ENCODE measurements at regions not wholly inside any gene's neighbourhood (a gene's known extent, or its start where the extent isn't known, plus 50 kb on each side); places are given as distances from the start of the nearest gene placed in this dataset.
"Not testable (repeated sequence)": the region's sequence is repeated elsewhere in the genome, so short reads cannot be mapped to it uniquely, and the experiment has no call there.

DNA sequence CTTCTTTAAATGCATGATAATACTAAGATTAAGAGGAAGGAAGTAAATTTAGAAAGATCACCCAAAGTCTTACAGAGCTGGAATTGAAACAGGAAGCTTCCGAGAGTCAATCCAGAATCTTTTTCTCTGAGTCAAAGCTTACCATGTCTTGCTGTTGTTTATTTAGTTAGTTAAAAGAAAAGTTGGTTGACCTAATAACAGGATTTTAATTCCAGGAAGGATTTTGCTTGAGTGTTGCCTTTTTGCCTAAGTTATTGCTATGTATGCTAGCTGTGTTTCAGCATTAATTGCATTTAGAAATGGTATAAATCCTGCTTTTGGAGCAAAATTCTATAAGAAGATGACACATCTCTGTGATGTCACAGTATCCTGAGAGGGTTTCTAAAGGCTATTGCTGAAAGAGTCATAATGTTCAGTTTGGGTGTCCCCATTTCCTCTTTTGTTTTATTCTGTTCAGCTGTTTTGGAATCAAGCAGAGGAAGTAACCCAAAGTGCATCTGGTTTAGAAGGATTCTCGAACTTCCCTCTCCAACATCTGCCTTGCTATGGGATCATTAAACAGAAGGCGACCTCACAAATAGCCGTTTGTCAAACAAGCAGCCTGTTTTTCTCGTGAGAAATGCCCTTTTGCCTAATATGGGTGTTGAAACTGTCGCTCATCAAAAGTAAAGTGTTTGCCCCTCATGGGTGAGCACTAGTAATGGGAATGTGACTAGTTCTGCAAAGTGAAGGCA, 271.5 kb upstream of the MMADHC start:
- DNase-seq (ENCODE audit: low read depth) = peak; percentile 76
- H3K4me3 ChIP-seq (ENCODE audit: control insufficient read depth, low read depth, low read length) = no peak overlapping the region
- no peak for TF ChIP-seq CTCF (conservative IDR thresholded peaks at IDR 0.05; ENCODE audit: control insufficient read depth, insufficient read depth, low read depth, low read length)

DNA sequence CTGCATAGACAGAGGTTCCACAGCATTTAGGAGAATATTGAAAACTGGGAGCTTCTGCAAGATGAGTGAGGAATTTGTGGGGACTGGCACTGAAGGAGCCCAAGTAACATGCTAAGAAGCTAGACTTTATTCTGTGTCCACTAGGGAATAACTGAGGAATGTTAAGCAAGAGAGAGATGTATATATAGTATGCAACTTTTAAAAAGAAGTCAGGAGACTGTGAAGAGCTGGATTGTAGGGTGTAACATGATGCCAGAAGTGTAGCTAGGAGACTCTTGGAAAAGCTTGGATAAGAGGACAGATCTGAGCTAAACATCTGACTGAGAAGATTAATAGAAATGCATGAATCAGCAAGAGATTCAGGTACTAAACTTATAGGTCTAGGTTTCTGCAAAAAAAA, 270.6 kb upstream of the MMADHC start:
- DNase-seq (ENCODE audit: low read depth) = peak; percentile 27
- no peak for TF ChIP-seq CTCF (conservative IDR thresholded peaks at IDR 0.05; ENCODE audit: control insufficient read depth, insufficient read depth, low read depth, low read length)

DNA sequence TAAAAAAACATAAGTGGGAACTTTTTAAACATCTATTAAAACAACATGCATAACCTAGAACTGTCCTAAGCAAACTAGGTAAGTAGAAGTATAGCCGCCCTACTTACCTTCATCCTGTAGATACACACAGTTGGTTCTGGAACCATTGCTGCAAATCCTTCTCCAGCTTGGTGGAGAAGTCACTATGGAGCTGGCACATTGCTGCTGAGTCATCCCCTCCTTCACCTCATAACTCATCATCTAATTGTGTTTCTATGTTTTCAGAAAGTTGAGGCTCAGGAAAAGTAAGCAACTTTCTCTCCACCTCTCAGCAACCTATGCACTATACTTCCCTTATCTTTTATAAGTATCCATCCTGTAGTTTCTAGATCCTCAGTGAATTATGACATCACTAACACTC, 269.8 kb upstream of the MMADHC start:
- no peak overlapping the region for H3K4me3 ChIP-seq (ENCODE audit: control insufficient read depth, low read depth, low read length)
- TF ChIP-seq CTCF (conservative IDR thresholded peaks at IDR 0.05; ENCODE audit: control insufficient read depth, insufficient read depth, low read depth, low read length) = no peak
- peak; percentile 60 for DNase-seq (ENCODE audit: low read depth)

More for the DNA sequence above, 270.6 kb upstream of the MMADHC start:
- no peak overlapping the region for H3K4me3 ChIP-seq (ENCODE audit: control insufficient read depth, low read depth, low read length)

DNA sequence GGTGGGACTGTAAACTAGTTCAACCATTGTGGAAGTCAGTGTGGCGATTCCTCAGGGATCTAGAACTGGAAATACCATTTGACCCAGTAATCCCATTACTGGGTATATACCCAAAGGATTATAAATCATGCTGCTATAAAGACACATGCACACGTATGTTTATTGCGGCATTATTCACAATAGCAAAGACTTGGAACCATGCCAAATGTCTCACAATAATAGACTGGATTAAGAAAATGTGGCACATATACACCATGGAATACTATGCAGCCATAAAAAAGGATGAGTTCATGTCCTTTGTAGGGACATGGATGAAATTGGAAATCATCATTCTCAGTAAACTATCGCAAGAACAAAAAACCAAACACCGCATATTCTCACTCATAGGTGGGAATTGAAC, 268.3 kb upstream of the MMADHC start:
- H3K4me3 ChIP-seq (ENCODE audit: control insufficient read depth, low read depth, low read length); DNase-seq (ENCODE audit: low read depth): not testable (repeated sequence)

- no peak for TF ChIP-seq CTCF (conservative IDR thresholded peaks at IDR 0.05; ENCODE audit: control insufficient read depth, insufficient read depth, low read depth, low read length)
- DNase-seq (ENCODE audit: low read depth) = no peak
- H3K4me3 ChIP-seq (ENCODE audit: control insufficient read depth, low read depth, low read length) = no peak overlapping the region
These were observed 262.0 kb upstream of the MMADHC start for GRCh38 chr2:149849591-149849990.

- DNase-seq (ENCODE audit: low read depth) = no peak
- TF ChIP-seq CTCF (conservative IDR thresholded peaks at IDR 0.05; ENCODE audit: control insufficient read depth, insufficient read depth, low read depth, low read length) = no peak
- H3K4me3 ChIP-seq (ENCODE audit: control insufficient read depth, low read depth, low read length) = no peak overlapping the region
These were observed 261.6 kb upstream of the MMADHC start for GRCh38 chr2:149849136-149849535.

DNA sequence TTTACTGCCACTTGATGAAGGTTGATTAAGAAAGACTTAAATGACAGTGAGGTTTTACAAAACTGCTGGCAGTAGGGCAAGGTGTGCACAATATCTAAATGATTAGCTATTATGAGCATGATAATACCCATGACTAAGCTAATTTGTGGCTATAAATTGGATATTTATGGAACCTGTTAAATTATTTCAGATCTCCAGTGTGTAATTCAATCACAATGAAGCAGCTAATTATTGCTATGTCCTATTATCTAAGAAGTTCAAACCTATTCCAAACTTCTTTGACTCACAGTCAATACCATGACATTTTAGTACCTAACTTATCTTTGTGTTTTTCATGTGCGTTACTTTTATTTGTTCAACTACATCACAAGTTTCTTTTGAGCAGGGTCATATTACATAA, 253.8 kb upstream of the MMADHC start:
- TF ChIP-seq CTCF (conservative IDR thresholded peaks at IDR 0.05; ENCODE audit: control insufficient read depth, insufficient read depth, low read depth, low read length) = no peak
- DNase-seq (ENCODE audit: low read depth) = no peak
- H3K4me3 ChIP-seq (ENCODE audit: control insufficient read depth, low read depth, low read length) = no peak overlapping the region
